ENCODE measurements at regions not wholly inside any gene's neighbourhood (a gene's known extent, or its start where the extent isn't known, plus 50 kb on each side); places are given as distances from the start of the nearest gene placed in this dataset.

- no peak overlapping the region for H3K4me3 ChIP-seq (ENCODE audit: control insufficient read depth, low read depth, low read length)
- TF ChIP-seq CTCF (IDR thresholded peaks at IDR 0.05; ENCODE audit: control insufficient read depth, insufficient read depth, low read depth, low read length, missing control alignments) = no peak
- no peak for DNase-seq (ENCODE audit: low read depth)
Observed at GRCh38 chr5:35405938-35406337, 175.7 kb upstream of the PRLR start.

DNA sequence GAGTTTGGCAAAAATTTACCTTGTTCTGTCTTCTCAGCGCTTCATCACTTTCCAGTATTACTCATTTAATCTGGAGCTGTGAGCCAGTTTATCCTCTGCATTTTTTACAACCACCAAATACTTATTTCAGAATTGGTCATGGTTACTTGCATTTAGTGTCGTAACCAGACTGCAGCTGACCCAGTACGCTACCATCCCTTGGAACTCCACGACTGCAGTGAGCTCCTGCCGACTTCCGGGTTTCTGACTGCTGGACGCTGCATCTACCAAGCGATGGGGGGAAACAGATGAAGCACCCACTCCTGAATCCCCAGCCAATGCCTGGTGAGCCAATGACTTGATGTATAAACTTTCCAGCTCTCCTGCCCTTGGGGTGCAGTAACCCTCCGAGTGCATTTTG is 174.4 kb upstream of the PRLR start:
- no peak for TF ChIP-seq CTCF (IDR thresholded peaks at IDR 0.05; ENCODE audit: control insufficient read depth, insufficient read depth, low read depth, low read length, missing control alignments)
- DNase-seq (ENCODE audit: low read depth) = peak; percentile 0
- no peak overlapping the region for H3K4me3 ChIP-seq (ENCODE audit: control insufficient read depth, low read depth, low read length)

- H3K4me3 ChIP-seq (ENCODE audit: control insufficient read depth, low read depth, low read length) = no peak overlapping the region
- no peak for TF ChIP-seq CTCF (IDR thresholded peaks at IDR 0.05; ENCODE audit: control insufficient read depth, insufficient read depth, low read depth, low read length, missing control alignments)
- no peak for DNase-seq (ENCODE audit: low read depth)
Observed at GRCh38 chr5:35393901-35394300, 163.6 kb upstream of the PRLR start.

DNA sequence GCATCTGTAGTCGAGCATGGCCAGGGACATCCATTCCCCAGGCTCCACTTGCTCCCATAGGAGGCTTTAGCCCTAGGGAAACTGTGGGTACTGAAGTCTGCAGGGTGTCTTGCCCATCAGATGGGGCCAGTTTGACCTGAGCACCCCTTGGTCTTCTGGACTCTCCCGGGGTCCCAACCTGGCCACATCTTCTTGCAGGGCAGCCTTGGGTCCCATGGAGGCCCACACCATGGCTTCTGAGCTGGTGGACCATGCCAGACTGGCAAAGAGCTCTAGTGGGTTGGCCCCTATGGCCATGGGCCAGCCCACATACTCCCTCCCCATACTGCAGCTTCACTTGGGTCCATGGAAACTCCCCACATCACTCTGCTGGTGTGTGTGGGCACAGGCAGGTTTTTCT is 154.4 kb upstream of the PRLR start:
- TF ChIP-seq CTCF (IDR thresholded peaks at IDR 0.05; ENCODE audit: control insufficient read depth, insufficient read depth, low read depth, low read length, missing control alignments) = no peak
- no peak overlapping the region for H3K4me3 ChIP-seq (ENCODE audit: control insufficient read depth, low read depth, low read length)
- no peak for DNase-seq (ENCODE audit: low read depth)

DNA sequence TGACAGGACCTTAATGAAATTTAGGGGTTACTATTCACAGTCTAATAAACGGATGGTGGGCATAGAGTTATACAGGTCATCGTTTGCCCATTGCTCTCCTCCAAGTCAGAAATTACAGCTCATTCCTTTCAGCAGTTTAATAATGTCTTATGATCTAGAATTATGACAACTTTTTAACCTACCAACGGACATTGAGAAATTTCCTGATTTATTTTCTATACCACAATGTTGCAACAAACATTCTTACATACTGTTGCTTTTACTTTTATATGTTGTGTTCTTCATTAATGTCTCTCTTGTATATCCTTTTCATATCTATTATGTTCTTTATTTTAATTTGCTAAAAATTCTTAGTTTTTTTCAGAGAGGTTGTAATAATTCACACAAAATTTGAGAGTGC is 152.8 kb upstream of the PRLR start:
- TF ChIP-seq CTCF (IDR thresholded peaks at IDR 0.05; ENCODE audit: control insufficient read depth, insufficient read depth, low read depth, low read length, missing control alignments) = no peak
- no peak overlapping the region for H3K4me3 ChIP-seq (ENCODE audit: control insufficient read depth, low read depth, low read length)
- no peak for DNase-seq (ENCODE audit: low read depth)

DNA sequence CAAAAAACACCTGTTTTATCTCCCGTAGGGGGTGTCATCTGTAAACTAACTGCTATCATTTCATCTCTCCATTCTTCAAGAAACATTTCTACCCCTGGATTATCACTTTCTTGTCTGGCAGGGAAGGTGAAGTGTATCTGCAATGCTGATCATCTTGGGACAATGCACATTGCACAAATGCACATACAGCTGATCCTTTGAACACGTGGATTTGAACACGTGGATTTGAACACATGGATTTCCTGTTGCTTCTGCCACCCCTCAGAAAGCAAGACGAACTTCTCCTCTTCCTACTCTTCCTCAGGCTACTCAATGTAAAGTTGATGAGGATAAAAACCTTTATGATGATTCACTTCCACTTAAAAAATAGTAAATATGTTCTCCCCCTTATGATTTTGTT is 147.4 kb upstream of the PRLR start:
- no peak for DNase-seq (ENCODE audit: low read depth)
- H3K4me3 ChIP-seq (ENCODE audit: control insufficient read depth, low read depth, low read length) = no peak overlapping the region
- TF ChIP-seq CTCF (IDR thresholded peaks at IDR 0.05; ENCODE audit: control insufficient read depth, insufficient read depth, low read depth, low read length, missing control alignments) = no peak

- no peak for TF ChIP-seq CTCF (IDR thresholded peaks at IDR 0.05; ENCODE audit: control insufficient read depth, insufficient read depth, low read depth, low read length, missing control alignments)
- DNase-seq (ENCODE audit: low read depth) = no peak
- H3K4me3 ChIP-seq (ENCODE audit: control insufficient read depth, low read depth, low read length) = no peak overlapping the region
Observed at GRCh38 chr5:35374584-35374983, 144.3 kb upstream of the PRLR start.
